ENCODE measurements at regions not wholly inside any gene's neighbourhood (a gene's known extent, or its start where the extent isn't known, plus 50 kb on each side); places are given as distances from the start of the nearest gene placed in this dataset.

- TF ChIP-seq REST (IDR thresholded peaks at IDR 0.05; ENCODE audit: insufficient read depth in 1 of 2, low read depth in 2 of 2, low read length in 1 of 2): no peak
- TF ChIP-seq SIN3A (IDR thresholded peaks at IDR 0.05; ENCODE audit: borderline replicate concordance, insufficient read depth, low read depth, low read length): no peak
- no peak for TF ChIP-seq CTCF (IDR thresholded peaks at IDR 0.05)
- ATAC-seq: no peak
- H3K27me3 ChIP-seq (ENCODE audit: control insufficient read depth, insufficient read depth, low read length): no peaks in the 10 kb centered on the region
- in situ Hi-C loops (cut with HindIII; ENCODE audit: low pct_unique_long_range_greater_than_20kb, low sequenced_read_pairs): no loop called here
- intact Hi-C loops (cut with micrococcal nuclease; ENCODE audit: unreplicated experiment): no loop called here
- no peaks in the 10 kb centered on the region for H3K36me3 ChIP-seq (ENCODE audit: control insufficient read depth, insufficient read depth, low read length)
- H3K27ac ChIP-seq (ENCODE audit: low read length): no peak overlapping the region
- no peaks in the 10 kb centered on the region for H3K9me3 ChIP-seq (ENCODE audit: control insufficient read depth, insufficient read depth, low read depth, low read length)
- DNase-seq (ENCODE audit: low read depth, low spot score): no peak
- BruUV-seq (replicated peaks): no TSS peak
- CTCF ChIA-PET: no interaction called here
- no peak overlapping the region for H3K4me3 ChIP-seq (ENCODE audit: low read depth in 2 of 2, low read length in 2 of 2)
- H3K4me1 ChIP-seq (ENCODE audit: control insufficient read depth, insufficient read depth, low read length): no peaks in the 10 kb centered on the region
- POLR2A ChIA-PET: no interaction called here
These were observed 56.2 kb downstream of the PABPC4L start for GRCh38 chr4:134145369-134145768.

GRCh38 chr4:134144337-134144736 is 57.3 kb downstream of the PABPC4L start:
- H3K9me3 ChIP-seq (ENCODE audit: control insufficient read depth, insufficient read depth, low read depth, low read length): no peaks in the 10 kb centered on the region
- in situ Hi-C loops (cut with HindIII; ENCODE audit: low pct_unique_long_range_greater_than_20kb, low sequenced_read_pairs): no loop called here
- H3K27ac ChIP-seq (ENCODE audit: low read length): no peak overlapping the region
- H3K4me3 ChIP-seq (ENCODE audit: low read depth in 2 of 2, low read length in 2 of 2): no peak overlapping the region
- H3K36me3 ChIP-seq (ENCODE audit: control insufficient read depth, insufficient read depth, low read length): no peaks in the 10 kb centered on the region
- DNase-seq (ENCODE audit: low read depth, low spot score) (no peak), ATAC-seq (no peak)
- CTCF ChIA-PET: no interaction called here
- H3K27me3 ChIP-seq (ENCODE audit: control insufficient read depth, insufficient read depth, low read length): no peaks in the 10 kb centered on the region
- POLR2A ChIA-PET: no interaction called here
- BruUV-seq (replicated peaks): no TSS peak
- H3K4me1 ChIP-seq (ENCODE audit: control insufficient read depth, insufficient read depth, low read length): no peaks in the 10 kb centered on the region
- no peak for TF ChIP-seq REST (IDR thresholded peaks at IDR 0.05; ENCODE audit: insufficient read depth in 1 of 2, low read depth in 2 of 2, low read length in 1 of 2)
- no peak for TF ChIP-seq TCF7L2 (IDR thresholded peaks at IDR 0.05; ENCODE audit: low read depth, low read length)
- TF ChIP-seq POLR2AphosphoS5 (IDR thresholded peaks at IDR 0.05; ENCODE audit: low read depth, low read length): no peak
- no peak for TF ChIP-seq SIN3A (IDR thresholded peaks at IDR 0.05; ENCODE audit: borderline replicate concordance, insufficient read depth, low read depth, low read length)
- no peak for TF ChIP-seq CTCF (IDR thresholded peaks at IDR 0.05)
- intact Hi-C loops (cut with micrococcal nuclease; ENCODE audit: unreplicated experiment): no loop called here

Measured in Panc1 (cell line).